ENCODE measurements at regions not wholly inside any gene's neighbourhood (a gene's known extent, or its start where the extent isn't known, plus 50 kb on each side); places are given as distances from the start of the nearest gene placed in this dataset.

GRCh38 chr4:184550476-184550875 lies 76.1 kb upstream of the IRF2 start:
- TF ChIP-seq CTCF (IDR thresholded peaks at IDR 0.05) (no peak), POLR2AphosphoS5 (IDR thresholded peaks at IDR 0.05; ENCODE audit: low read depth, low read length) (no peak)

Data from Panc1 (cell line).